ENCODE measurements at regions not wholly inside any gene's neighbourhood (a gene's known extent, or its start where the extent isn't known, plus 50 kb on each side); places are given as distances from the start of the nearest gene placed in this dataset.

GRCh38 chr11:69545976-69546617 is 64.6 kb downstream of the LINC01488 start:
- DNase-seq (ENCODE audit: low spot score), result no peak

- DNase-seq (ENCODE audit: low spot score), result no peak
Measured at GRCh38 chr11:69546735-69547370, 65.4 kb downstream of the LINC01488 start.

- DNase-seq (ENCODE audit: low spot score), result no peak
Measured at GRCh38 chr11:69550846-69551245, 69.4 kb downstream of the LINC01488 start.

- DNase-seq (ENCODE audit: low spot score), result no peak
Measured at GRCh38 chr11:69551963-69552362, 70.5 kb downstream of the LINC01488 start.

GRCh38 chr11:69552951-69553350 is 71.5 kb downstream of the LINC01488 start:
- no peak for DNase-seq (ENCODE audit: low spot score)

GRCh38 chr11:69553416-69554357 is 72.2 kb downstream of the LINC01488 start:
- DNase-seq (ENCODE audit: low spot score), result no peak

- no peak for DNase-seq (ENCODE audit: low spot score)
Measured at GRCh38 chr11:69554849-69555248, 73.4 kb downstream of the LINC01488 start.

- DNase-seq (ENCODE audit: low spot score), result no peak
Measured at GRCh38 chr11:69557266-69557665, 75.8 kb downstream of the LINC01488 start.

GRCh38 chr11:69558519-69558941 is 77.1 kb downstream of the LINC01488 start:
- DNase-seq (ENCODE audit: low spot score), result no peak

GRCh38 chr11:69559181-69559580 is 77.7 kb downstream of the LINC01488 start:
- DNase-seq (ENCODE audit: low spot score), result peak; percentile 7

GRCh38 chr11:69560141-69560790 is 78.8 kb downstream of the LINC01488 start:
- DNase-seq (ENCODE audit: low spot score), result peak; percentile 9

GRCh38 chr11:69562302-69562701 is 78.7 kb upstream of the CCND1 start:
- no peak for DNase-seq (ENCODE audit: low spot score)

GRCh38 chr11:69562816-69563215 is 78.1 kb upstream of the CCND1 start:
- no peak for DNase-seq (ENCODE audit: low spot score)

GRCh38 chr11:69563306-69563705 is 77.7 kb upstream of the CCND1 start:
- no peak for DNase-seq (ENCODE audit: low spot score)

GRCh38 chr11:69563946-69564775 is 76.8 kb upstream of the CCND1 start:
- DNase-seq (ENCODE audit: low spot score), result peak; percentile 42

GRCh38 chr11:69566001-69566400 is 75.0 kb upstream of the CCND1 start:
- DNase-seq (ENCODE audit: low spot score), result no peak

GRCh38 chr11:69567951-69568808 is 72.8 kb upstream of the CCND1 start:
- DNase-seq (ENCODE audit: low spot score), result peak; percentile 52

- DNase-seq (ENCODE audit: low spot score), result no peak
Measured at GRCh38 chr11:69568809-69569097, 72.2 kb upstream of the CCND1 start.

- DNase-seq (ENCODE audit: low spot score), result no peak
Measured at GRCh38 chr11:69569306-69570200, 71.4 kb upstream of the CCND1 start.
